ENCODE measurements at regions not wholly inside any gene's neighbourhood (a gene's known extent, or its start where the extent isn't known, plus 50 kb on each side); places are given as distances from the start of the nearest gene placed in this dataset.

- TF ChIP-seq CHD7 (IDR thresholded peaks at IDR 0.05; ENCODE audit: insufficient replicate concordance, low read length) (no peak), EP300 (IDR thresholded peaks at IDR 0.05; ENCODE audit: borderline replicate concordance in 1 of 2, low read depth in 2 of 2, low read length in 2 of 2) (no peak), SP4 (IDR thresholded peaks at IDR 0.05; ENCODE audit: low read length) (no peak), RNF2 (IDR thresholded peaks at IDR 0.05; ENCODE audit: borderline replicate concordance, low read depth, low read length, missing control alignments, poor library complexity, severe bottlenecking) (no peak), ATF3 (IDR thresholded peaks at IDR 0.05; ENCODE audit: insufficient read depth, low read depth, low read length) (no peak), NRF1 (IDR thresholded peaks at IDR 0.05; ENCODE audit: low read depth, low read length) (no peak), POLR2A (IDR thresholded peaks at IDR 0.05; ENCODE audit: control extremely low read depth in 1 of 2, low read depth in 2 of 2, low read length in 2 of 2) (no peak), POU5F1 (IDR thresholded peaks at IDR 0.05; ENCODE audit: low read depth, low read length) (no peak), SRF (IDR thresholded peaks at IDR 0.05; ENCODE audit: low read depth, low read length) (no peak), KDM5A (IDR thresholded peaks at IDR 0.05; ENCODE audit: low read length) (no peak), CBX8 (IDR thresholded peaks at IDR 0.05; ENCODE audit: borderline replicate concordance, low read depth, low read length) (no peak), GTF2F1 (IDR thresholded peaks at IDR 0.05; ENCODE audit: borderline replicate concordance, low read depth, low read length) (no peak)
Measured at GRCh38 chr5:119301906-119302305, 53.9 kb upstream of the TNFAIP8 start (continued).
